ENCODE measurements at regions not wholly inside any gene's neighbourhood (a gene's known extent, or its start where the extent isn't known, plus 50 kb on each side); places are given as distances from the start of the nearest gene placed in this dataset.

DNA sequence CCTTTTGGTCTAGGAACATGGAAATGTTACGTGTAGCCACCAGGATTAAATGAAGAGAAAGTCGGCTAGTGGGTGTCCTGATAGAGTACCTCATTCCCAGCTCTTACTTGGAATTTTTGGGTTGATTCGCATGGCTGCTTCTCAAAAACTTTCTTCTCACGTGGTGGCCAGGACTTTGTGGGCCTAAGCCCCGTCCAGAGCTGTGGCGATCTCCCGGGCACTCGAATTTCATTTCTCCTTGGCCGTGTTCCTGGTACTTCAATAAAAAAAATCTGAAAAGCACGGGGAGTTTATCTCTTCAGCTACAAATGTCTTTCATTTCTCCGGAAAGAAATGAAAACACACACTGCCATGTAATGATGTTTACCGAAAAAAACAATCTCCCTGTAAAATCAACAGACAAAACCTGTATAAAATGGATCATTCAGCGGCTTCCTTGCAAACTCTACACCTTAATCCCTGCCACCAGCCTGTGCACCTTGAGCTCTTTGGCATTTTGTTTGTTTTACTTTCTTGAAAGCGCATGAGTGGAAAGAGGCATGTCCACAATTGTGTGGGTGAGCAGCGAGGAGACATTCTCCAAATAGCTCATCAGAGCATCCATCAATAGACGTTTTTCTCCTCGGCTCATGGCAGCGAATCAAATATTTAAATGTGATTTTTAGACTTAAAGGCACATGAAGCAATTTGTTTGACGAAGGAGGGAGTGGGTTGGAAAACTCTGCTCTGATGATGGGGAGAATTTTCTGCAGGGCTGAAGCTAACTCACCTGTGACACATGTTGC, 173.1 kb downstream of the TFAP2C start:
- DNase-seq (ENCODE audit: low read depth in 2 of 2), result no peak

- no peak for DNase-seq (ENCODE audit: low read depth in 2 of 2)
Observed at GRCh38 chr20:56802805-56803204, 173.7 kb downstream of the TFAP2C start.

GRCh38 chr20:56805313-56805712, 176.2 kb downstream of the TFAP2C start:
- DNase-seq (ENCODE audit: low read depth in 2 of 2), result no peak

- DNase-seq (ENCODE audit: low read depth in 2 of 2), result no peak
Observed at GRCh38 chr20:56805966-56806365, 176.9 kb downstream of the TFAP2C start.

GRCh38 chr20:56806952-56807517, 177.9 kb downstream of the TFAP2C start:
- DNase-seq (ENCODE audit: low read depth in 2 of 2), result no peak

GRCh38 chr20:56808117-56808725, 179.1 kb downstream of the TFAP2C start:
- no peak for DNase-seq (ENCODE audit: low read depth in 2 of 2)

DNA sequence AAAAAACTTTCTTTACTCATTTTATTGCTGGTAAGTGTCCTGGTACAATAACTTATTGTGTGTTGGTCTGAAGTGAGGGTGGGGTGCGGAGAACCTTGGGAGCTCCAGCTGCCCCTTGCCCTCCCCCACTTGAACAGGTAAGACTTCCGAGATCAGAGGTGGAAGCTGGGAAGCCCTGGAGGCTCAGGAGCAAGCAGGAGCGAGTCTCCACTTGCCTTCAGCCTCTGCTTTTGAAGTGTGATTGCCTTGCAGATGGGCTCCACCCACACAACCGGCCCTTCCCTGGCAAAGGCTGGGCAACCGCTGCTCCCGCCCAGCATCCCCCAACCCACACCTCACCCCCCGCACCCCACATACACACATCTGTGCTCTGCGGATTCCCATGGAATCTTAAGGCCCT, 179.6 kb downstream of the TFAP2C start:
- DNase-seq (ENCODE audit: low read depth in 2 of 2), result no peak

DNA sequence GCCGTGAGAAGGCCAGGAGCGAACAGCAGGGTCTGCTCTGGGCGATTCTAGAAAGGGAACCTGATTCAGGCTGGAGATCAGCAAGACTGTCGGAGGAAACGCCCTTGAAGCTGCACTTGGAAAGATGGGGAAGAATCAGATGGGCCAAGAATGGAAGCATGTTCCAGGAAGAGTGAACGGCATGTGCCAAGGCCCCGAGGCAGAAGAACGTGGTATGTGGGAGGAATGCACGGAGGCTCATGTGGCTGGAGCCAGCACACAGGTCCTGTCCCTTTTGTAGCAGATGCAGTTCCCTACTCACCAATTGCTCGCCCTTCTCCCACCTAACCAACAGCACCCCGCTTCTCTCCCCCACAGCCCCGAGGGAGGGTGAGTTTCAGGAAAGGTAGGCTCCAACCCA, 180.6 kb downstream of the TFAP2C start:
- no peak for DNase-seq (ENCODE audit: low read depth in 2 of 2)

GRCh38 chr20:56810141-56810540, 181.0 kb downstream of the TFAP2C start:
- DNase-seq (ENCODE audit: low read depth in 2 of 2), result no peak

DNA sequence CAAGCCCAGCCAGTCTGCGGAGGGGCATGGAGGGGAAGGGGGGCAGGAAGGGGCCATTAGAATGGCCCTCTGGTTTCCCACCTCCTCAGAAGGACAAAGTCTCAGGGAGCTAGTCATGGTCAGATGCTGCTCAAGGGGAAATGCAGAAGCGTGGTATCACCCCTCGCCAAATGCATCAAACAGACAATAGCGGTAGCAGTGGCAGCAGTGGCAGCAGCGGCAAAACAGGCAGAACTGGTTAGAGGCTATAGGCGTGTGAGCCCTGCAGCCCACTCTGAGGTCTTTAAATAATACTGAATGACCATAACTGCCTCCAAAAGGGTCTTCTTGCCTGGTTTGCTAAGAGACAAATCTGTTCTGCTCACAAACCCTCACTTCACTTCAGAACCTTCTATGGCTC, 186.7 kb downstream of the TFAP2C start:
- DNase-seq (ENCODE audit: low read depth in 2 of 2), result no peak

DNA sequence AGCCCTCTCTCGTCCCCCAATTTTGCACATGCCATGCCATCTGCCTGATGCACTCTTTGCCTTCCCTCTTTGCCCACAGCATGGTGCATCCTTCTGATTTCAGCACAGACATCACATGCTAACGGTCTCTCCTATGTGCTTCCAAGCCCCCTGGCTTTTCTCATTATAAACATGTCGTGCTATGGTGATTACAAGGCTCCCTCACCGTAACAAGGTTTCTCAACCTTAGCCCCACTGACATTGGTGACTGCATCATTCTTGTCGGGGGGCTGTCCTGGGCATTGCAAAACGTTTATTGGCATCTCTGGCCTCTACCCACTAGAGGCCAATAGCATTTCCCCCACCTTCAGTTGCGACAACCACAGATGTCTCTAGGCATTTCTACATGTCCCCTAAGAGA, 187.2 kb downstream of the TFAP2C start:
- no peak for DNase-seq (ENCODE audit: low read depth in 2 of 2)

GRCh38 chr20:56817780-56818675, 188.9 kb downstream of the TFAP2C start:
- no peak for DNase-seq (ENCODE audit: low read depth in 2 of 2)

- DNase-seq (ENCODE audit: low read depth in 2 of 2), result no peak
Observed at GRCh38 chr20:56820984-56821383, 191.9 kb downstream of the TFAP2C start.

GRCh38 chr20:56826306-56826704, 197.2 kb downstream of the TFAP2C start:
- DNase-seq (ENCODE audit: low read depth in 2 of 2), result no peak

DNA sequence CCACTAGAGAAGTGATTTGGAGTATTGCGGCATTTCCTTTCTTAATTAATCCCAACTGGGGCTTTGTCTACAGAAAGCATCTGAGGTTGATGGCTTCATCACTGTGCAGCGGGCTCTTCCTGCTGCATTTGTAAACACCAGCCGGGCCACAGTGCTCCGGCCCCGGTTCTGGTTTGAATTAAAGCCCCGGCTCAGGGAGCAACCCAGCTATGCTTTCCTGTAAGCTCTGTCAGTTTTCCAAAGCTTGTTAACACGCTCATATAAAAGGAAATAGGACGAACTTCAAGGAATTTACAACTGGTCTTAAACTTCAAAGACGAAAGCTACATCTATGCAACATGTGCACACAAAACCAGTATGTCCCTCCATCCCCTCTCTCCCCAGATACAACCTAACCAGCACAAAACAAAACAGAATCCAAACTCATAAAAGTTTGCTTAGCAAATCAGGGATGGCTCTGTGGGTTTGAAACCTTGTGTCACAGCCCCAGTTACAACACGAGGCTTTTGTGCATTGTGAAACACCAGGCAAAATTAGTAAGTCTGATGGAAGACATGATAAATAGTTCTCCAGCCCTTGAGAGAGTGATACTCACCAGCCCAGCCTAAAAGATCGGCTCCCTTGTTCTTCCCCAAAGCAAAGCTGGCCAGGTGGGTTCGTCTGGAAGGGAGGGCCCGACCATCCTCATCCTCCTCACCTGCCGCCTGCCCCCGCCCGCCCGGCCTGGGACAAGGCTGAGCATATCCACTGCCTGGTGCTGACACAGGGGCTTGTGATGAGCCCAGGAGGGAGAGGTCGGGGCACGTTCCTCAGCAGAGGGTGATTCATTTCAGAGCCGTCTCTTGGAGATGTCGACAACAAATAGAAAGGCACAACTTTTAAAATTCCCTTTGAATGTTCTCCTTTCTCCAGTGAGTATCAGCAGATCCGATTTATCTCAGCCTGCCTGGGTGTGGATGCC, 197.9 kb downstream of the TFAP2C start:
- no peak for DNase-seq (ENCODE audit: low read depth in 2 of 2)

DNA sequence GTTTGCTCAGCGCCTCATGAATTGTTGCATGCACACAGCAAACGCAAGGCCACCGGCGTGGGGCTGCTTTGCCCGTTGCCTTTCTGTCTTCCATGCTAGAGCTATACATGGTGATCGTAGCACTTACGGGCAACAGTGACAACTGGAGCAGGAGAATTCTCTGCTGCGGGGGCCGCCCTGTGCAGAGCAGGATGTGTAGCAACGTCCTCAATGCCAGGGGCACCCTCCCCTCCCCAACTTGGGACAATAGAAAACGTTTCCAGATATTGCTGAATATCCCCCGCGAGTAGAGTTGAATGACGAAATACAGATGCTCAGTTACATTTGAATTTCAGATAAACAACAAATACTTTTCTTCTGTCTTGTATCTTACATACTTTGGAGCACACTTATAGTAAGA, 198.7 kb downstream of the TFAP2C start:
- DNase-seq (ENCODE audit: low read depth in 2 of 2), result no peak

DNA sequence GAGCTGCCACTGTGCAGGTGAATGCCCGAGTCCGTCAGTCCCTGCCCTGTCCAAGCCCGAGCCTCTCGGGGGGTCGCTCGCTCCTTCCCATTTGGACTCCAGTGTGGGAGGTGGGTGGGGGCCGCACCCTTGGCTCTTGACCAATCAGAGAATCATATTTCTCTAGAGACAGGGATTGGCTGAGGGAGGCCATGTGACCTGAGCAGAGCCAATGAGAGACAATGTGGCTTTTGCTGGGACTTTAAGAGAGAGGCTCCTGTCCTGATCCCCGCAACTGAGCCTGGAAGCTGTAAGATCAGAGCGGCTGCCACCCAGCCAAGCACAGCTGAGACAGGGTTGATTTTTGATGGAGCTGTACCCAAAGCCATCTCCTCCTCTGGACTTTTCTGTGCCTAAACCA, 199.3 kb downstream of the TFAP2C start:
- DNase-seq (ENCODE audit: low read depth in 2 of 2), result no peak

DNA sequence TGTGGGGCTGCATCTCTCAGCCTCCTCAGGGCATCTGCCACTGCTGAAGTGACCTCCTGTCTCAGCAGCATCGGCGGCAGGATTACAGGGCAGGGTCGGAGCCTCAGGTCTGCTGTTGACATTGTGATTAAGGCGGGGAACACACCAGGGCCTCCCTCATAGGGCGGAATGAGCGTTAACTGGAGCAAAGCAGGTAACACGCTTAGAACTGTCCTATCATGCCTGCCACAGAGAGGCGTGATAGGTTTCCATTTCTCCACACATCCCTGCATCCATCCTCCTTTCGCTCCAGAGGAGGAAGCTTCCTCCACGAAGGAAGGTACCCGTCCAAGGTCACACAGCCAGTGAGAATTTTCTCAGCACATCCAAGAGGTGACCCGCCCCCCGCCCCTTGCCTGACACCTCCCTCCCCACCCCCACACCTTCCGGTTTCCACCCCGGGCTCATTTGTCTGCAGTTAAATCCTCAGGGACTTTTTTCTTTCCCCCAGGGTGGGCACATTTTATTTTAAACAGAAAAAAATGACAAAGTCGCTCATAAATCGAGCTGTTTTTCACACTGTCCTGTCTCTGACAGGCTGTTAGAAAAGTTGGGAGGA, 200.8 kb downstream of the TFAP2C start:
- no peak for DNase-seq (ENCODE audit: low read depth in 2 of 2)

- no peak for DNase-seq (ENCODE audit: low read depth in 2 of 2)
Observed at GRCh38 chr20:56831795-56832194, 202.7 kb downstream of the TFAP2C start.

- DNase-seq (ENCODE audit: low read depth in 2 of 2), result no peak
Observed at GRCh38 chr20:56833427-56833826, 204.3 kb downstream of the TFAP2C start.

All from stimulated activated CD8-positive, alpha-beta memory T cell treated with anti-CD3 and anti-CD28 coated beads, Interleukin-2, amount 100 ng/mL, for 1 hour (primary cell).